Right forelimb (tissue), 1 donor: ENCODE measurements at regions not wholly inside any gene's neighbourhood (a gene's known extent, or its start where the extent isn't known, plus 50 kb on each side); places are given as distances from the start of the nearest gene placed in this dataset.
"Not testable (repeated sequence)": the region's sequence is repeated elsewhere in the genome, so short reads cannot be mapped to it uniquely, and the experiment has no call there.

Source experiments
- DNase-seq: peaks from one replicate; pipeline ENCODE4 v3.0.0-alpha.2; 2018

DNA sequence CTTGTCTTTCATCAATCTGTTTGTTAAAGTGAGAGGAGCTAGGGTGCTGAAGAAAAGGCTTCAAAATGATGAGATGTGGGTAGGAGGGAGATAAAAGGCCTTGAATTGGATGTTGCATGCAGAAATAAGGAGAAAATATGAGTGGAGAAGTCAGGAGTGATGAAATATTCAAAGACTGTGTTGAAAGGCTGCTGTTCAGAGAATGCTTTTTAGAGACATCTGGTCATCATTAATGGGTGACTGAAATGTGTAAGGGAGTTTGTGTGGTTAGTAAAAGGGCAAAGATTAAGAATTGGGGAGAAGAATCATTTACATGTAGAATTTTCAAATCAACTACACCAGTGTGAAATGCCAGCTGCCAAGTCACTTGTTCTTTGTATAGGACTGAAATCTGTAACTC is 383.9 kb downstream of the MAT2B start:
- no peak for DNase-seq

DNA sequence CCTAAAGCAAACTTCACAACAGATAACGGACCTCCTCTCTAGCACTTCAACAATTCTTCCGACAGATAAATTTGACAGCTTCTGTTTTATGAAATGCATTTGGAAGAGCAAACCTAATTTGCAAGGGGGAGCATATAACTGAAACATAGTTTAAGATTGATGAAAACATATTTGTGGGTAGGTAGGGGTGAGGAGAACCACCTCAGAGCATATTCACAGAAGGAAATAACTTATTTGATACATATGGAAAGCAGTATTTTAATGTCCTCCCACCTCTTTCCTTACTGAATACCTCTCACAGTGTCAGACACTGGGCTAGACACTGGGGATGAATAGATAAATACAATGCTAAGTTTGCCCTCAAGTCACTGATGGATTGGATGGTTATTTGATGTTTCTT is 384.8 kb downstream of the MAT2B start:
- no peak for DNase-seq

DNA sequence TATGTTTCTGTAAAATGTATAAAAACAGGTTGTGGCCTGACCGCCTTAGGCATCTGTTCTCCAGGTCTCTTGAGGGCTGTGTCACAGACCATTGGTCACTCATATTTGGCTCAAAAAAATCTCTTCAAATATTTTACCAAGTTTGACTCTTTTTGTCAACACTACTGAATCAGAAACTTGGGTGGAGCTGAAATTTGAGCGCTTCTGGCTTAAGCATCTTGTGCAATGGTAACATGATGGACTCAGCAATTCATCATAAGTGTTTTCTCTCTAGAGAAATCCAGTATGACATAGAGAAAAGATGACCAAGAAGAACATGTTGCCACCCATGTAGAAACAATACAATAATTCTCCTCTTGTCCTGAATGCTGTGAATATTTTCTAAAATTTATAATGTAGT is 387.9 kb downstream of the MAT2B start:
- DNase-seq = no peak

GRCh38 chr5:163894645-163895044 is 389.2 kb downstream of the MAT2B start:
- DNase-seq = no peak

DNA sequence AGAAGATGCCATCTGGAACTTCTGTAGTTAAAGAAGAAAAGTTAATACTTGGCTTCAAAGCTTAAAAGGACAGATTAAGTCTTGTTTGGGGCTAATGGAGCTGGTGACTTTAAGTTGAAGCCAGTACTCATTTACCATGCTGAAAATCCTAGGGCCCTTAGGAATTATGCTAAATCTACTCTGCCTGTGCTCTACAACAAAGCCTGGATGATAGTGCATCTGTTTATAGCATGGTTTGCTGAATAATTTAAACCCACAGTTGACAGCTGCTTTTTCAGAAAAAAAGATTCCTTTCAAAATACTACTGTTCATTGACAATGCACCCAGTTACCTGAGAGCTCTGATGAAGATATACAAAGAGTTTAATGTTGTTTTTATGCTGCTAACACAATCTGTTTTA is 393.5 kb downstream of the MAT2B start:
- DNase-seq = no peak

DNA sequence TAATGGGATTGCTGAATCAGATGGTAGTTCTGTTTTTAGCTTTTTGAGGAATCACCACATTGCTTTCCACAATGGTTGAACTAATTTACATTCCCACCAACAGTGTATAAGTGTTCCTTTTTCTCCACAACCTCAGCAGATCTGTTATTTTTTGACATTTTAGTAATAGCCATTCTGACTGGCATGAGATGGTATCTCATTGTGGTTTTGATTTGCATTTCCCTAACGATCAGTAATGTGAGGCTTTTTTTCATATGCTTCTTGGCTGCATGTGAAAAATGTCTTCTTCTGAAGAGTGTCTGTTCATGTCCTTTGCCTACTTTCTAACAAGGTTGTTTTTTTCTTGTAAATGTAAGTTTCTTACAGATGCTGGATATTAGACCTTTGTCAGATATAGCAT is 402.4 kb downstream of the MAT2B start:
- not testable (repeated sequence) for DNase-seq

DNA sequence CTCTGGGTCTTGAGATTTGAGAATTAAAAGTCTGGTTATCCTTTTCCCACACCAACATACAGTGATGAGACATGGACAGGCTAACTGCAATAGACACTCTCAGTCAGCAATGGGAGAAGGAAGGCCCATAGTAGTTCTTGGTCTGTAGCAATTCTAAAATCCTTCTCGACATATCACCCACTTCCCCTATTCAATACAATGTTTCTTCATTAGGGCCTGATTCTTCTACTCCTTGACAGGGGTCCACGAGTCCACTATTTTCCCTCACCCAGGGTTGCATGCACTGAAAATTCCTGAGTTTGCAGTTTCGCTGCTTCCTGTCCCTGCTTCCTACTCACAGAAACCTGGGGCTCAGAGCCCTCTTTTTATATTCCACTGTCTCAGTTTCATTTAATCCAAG is 402.8 kb downstream of the MAT2B start:
- DNase-seq = no peak

DNA sequence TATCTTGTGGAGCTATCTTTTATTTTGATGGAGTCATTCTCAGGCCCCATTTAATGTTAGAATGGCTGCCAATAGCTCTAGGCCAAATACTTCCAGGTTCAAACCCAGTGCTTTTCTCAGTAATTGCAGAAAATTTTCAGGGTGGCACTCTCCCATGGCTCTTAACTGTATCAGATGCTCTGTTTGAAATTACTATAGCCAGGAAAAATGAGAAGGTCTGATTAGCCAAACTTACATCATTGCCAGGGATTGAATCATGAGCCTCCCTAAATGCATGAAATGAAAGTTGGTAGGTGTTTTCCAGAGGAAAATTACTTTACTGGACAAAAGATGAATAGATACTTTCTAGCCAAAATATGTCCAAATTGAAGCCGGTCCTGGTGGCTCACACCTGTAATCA is 404.8 kb downstream of the MAT2B start:
- no peak for DNase-seq

GRCh38 chr5:163912046-163912445 is 406.6 kb downstream of the MAT2B start:
- no peak for DNase-seq

DNA sequence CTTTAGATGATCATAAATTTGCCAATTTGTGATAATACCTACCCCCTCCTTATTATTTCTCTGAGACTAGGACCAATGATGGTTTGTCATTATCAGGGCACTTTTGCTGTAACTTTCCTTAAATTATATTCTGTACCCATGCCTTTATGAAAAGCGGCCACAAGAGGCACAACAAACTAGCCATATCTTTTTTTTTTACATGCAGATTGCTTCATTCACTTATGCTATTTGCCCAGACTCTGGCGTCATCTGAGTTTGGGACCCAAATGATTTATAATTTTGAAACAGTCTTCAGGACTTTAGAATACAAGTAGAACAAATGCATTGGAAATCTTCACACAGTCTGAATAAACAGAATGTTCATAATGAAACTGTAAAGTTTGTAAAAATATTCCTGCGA is 408.1 kb downstream of the MAT2B start:
- DNase-seq = no peak

GRCh38 chr5:163914910-163915309 is 409.5 kb downstream of the MAT2B start:
- no peak for DNase-seq

DNA sequence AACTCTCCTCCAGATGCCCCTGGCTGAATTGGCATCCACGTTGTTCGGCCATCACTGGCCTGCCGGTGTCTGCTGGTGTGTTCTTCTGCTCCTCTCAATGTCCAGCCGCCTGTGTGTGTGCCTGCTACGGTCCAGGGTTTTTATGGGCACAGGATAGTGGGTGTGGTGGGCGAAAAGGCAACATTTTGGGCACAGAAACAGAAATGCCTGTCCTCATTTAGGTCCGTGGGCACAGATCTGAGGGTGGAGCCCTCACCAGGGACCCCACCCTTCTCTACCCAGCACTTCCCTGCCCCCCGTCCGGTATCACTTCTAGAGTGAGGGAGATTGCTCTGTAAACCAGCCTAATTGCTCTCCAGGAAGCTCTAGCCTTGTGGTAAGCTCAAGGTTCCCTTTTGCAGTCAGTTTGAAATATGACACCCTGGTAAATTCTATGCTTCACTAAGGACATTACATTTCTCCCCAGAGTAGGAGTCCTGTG is 410.1 kb downstream of the MAT2B start:
- no peak for DNase-seq

DNA sequence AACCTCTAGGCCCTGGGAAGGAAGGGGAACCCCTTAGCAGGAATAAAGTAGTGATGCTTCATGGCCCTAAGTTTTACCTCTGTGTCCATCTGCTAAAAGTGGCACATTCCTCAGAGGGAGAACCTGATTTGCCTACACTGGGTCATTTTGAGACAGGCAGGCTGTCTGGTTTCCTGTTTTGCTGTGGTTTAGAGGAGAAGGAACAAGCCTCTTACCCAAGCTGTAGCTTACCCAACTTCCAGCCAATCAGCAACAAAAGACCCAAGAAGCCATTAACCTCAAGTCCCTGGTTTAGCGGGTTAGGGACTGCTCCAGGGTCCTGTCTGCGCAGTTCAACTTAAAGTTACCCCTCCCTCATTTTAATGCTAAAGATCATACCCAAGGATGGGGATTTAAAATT is 411.0 kb downstream of the MAT2B start:
- DNase-seq = no peak

GRCh38 chr5:163916861-163917260 is 411.4 kb downstream of the MAT2B start:
- DNase-seq = no peak

DNA sequence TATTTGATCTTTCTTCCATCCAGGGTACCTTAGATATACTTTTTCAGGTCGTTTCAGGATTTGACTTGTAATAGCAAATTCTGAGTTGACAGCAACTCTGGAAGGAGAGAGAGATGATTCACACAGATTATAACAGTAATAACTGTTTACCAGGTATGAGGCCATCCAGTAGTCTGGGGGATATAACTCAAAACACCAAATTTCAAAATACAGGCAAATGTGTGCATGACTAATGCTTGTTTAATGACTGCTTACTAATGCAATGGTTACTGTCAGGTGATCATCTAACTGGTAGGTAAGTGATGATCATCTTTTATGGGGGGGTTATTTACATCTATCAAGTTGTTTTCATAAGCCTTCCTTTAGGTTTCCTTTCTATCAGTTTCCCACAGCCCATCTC is 412.3 kb downstream of the MAT2B start:
- DNase-seq = no peak

DNA sequence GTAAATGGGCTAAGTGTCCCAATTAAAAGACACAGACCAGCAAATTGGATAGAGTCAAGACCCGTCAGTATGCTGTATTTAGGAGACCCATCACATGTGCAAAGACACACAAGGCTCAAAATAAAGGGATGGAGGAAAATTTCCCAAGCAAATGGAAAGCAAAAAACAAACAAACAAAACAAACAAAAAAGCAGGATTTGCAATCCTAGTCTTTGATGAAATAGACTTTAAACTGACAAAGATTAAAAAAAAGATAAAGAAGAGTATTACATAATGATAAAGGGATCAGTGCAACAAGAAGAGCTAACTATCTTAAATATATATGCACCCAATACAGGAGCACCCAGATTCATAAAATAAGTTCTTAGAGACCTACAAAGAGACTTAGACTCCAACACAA is 429.6 kb downstream of the MAT2B start:
- DNase-seq = not testable (repeated sequence)

DNA sequence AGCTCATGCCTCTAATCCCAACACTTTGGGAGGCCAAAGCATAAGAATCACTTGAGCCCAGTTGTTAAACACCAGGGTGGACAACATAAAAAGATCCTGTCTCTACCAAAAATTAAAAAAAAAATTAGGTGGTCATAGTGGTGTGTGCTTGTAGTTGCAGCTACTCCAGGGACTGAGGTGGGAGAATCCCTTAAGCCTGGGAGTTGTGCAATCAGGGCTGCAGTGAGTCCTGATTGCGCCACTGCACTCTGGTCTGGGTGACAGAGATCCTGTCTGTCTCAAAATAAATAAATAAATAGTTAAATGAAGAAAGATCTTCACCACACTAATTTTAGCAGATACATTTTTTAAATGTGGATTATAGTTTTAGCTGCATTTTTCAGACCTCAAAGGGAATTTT is 433.2 kb downstream of the MAT2B start:
- DNase-seq = no peak

GRCh38 chr5:163941079-163941478 is 435.7 kb downstream of the MAT2B start:
- DNase-seq = no peak

DNA sequence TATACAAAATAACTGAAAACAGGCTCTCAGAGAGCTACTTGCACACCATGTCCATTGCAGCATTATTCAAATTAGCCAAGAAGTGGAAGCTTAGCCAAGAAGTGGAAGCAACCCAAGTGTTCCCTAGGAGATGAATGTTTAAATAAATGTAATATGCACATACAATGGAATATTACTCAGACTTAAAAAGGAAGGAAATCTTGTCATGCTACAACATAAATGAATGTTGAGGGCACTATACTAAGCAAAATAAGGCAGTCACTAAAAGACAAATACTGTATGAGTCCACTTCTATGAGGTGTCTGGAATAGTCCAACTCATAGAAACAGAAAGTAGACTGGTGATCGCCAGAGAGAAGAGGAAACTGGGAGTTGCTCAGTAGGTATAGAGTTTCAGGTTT is 438.1 kb downstream of the MAT2B start:
- DNase-seq = no peak

DNA sequence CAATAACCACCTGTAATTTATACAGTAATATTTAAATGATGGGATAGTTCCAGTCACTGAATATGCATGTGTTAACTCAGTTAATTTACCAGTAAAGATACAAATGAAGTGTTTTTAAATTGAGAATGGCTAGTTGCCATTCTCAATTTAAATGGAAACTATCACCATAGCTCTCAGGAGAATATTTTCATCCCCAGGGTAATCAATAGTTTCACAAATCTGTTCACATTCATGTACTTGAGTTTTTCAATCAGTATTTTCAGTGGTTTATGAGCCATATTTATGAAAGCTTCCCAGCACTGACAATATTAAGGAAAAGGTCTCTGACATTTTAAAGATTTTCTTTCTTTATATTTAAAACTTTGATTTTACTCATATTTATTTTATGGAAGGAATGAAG is 439.3 kb downstream of the MAT2B start:
- DNase-seq = no peak

- DNase-seq = no peak
Measured at GRCh38 chr5:163947848-163948666, 442.6 kb downstream of the MAT2B start.

DNA sequence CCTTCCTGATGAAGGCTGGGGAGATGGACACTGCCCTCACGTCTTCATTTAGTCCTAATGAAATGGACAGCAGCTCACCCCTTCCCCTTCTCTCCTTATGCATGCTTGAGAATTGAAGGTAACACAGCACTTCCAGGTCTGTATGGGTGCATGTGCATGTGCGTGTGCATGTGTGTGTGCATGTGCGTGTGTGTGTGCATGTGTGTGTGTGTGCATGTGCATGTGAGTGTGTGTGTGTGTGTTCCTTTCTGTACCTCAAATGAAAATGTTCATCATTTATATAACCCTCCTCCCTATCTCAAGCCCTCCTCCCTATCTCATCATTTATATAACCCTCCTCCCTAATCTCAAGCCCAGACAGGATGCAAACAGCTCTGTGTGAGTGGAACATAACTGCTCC is 444.8 kb downstream of the MAT2B start:
- no peak for DNase-seq

- no peak for DNase-seq
Measured at GRCh38 chr5:163951069-163951468, 445.6 kb downstream of the MAT2B start.

DNA sequence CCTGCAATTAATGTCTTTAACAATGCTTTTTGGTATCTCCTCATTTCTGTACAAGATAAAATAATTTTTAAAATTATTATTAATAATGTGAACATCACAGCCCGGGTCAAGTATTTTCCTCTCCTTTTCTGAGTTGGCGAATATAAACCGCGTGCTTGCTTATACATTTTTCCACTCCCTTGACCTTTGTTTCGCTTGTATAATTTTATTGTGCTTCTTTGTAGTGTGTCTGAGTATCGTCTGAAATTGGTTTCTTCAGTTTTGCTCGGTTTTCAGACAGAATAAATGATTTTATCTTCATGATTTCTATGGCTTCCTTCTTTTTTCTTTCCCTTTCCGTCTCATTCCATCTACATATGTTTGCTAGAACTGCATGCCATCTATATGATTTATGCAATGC is 448.5 kb downstream of the MAT2B start:
- DNase-seq = no peak

GRCh38 chr5:163961230-163961629 is 455.8 kb downstream of the MAT2B start:
- DNase-seq = not testable (repeated sequence)
